ENCODE measurements at regions not wholly inside any gene's neighbourhood (a gene's known extent, or its start where the extent isn't known, plus 50 kb on each side); places are given as distances from the start of the nearest gene placed in this dataset.

DNA sequence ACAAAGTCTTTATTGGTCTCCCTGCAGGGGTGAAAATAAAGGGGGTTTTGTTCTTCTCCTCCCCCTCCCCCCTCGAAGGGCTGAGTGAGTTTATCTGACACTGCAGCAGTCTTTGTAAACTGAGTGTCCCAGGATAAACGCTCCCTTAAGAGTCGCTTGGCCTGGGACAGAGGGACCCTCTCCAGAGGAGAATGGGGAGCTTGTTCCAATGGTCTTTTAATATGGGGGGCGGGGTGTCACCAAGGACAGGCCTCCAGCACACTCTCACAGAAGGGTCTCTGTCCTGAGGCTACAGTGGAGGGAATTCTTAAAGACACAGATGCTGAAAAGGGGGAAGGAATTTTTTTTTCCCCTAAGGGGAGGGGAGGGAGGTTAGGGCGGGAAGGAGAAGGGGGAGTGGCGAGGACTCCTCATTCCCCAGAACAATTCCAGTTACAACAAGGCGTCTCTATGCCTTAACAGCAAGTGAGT, 455.5 kb downstream of the SOX9 start:
- TF ChIP-seq, protein P1, sequence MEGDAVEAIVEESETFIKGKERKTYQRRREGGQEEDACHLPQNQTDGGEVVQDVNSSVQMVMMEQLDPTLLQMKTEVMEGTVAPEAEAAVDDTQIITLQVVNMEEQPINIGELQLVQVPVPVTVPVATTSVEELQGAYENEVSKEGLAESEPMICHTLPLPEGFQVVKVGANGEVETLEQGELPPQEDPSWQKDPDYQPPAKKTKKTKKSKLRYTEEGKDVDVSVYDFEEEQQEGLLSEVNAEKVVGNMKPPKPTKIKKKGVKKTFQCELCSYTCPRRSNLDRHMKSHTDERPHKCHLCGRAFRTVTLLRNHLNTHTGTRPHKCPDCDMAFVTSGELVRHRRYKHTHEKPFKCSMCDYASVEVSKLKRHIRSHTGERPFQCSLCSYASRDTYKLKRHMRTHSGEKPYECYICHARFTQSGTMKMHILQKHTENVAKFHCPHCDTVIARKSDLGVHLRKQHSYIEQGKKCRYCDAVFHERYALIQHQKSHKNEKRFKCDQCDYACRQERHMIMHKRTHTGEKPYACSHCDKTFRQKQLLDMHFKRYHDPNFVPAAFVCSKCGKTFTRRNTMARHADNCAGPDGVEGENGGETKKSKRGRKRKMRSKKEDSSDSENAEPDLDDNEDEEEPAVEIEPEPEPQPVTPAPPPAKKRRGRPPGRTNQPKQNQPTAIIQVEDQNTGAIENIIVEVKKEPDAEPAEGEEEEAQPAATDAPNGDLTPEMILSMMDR (conservative IDR thresholded peaks at IDR 0.05; ENCODE audit: low read depth, low read length), result no peak
- TF ChIP-seq EZH2 (IDR thresholded peaks at IDR 0.05; ENCODE audit: low read length, unreplicated experiment), result no peak

Measured in PC-3 (cell line).